Epithelial cell of proximal tubule (primary cell): ENCODE measurements at regions not wholly inside any gene's neighbourhood (a gene's known extent, or its start where the extent isn't known, plus 50 kb on each side); places are given as distances from the start of the nearest gene placed in this dataset.

Experiments used
- DNase-seq: peaks from one replicate; pipeline ENCODE4 v3.0.0-alpha.2; 2011; ENCODE audit warnings: low read depth
- H3K4me3 ChIP-seq: 2 replicates; pipeline ENCODE4 v1.5.1; 2011; ENCODE audit warnings: low read depth, mild to moderate bottlenecking, low read length
- TF ChIP-seq, protein P1 (sequence below): conservative IDR thresholded peaks from 2 replicates; pipeline ENCODE4 v1.5.1; 2012; ENCODE audit warnings: low read depth, mild to moderate bottlenecking, low read length

DNA sequence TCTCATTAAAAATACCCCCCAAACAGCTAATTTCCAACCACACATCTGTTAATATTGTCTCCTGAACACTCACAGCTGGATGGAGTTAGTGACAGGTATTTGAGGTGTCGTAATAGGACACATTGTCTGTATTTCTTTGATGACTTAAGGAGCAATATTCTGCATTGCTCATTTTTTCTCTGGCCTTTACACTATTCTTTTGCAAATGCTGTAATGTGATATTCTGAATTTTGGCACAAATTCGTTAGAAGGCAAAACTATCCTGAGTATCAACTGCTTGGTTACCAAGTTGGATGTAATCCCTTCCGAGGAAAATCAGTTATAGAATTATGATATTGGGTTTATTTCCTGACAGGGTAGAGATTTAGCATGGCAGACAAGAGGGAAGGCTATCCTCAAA, 1030.2 kb downstream of the MCTP2 start:
- no peak overlapping the region for H3K4me3 ChIP-seq
- no peak for DNase-seq
- TF ChIP-seq, protein P1, sequence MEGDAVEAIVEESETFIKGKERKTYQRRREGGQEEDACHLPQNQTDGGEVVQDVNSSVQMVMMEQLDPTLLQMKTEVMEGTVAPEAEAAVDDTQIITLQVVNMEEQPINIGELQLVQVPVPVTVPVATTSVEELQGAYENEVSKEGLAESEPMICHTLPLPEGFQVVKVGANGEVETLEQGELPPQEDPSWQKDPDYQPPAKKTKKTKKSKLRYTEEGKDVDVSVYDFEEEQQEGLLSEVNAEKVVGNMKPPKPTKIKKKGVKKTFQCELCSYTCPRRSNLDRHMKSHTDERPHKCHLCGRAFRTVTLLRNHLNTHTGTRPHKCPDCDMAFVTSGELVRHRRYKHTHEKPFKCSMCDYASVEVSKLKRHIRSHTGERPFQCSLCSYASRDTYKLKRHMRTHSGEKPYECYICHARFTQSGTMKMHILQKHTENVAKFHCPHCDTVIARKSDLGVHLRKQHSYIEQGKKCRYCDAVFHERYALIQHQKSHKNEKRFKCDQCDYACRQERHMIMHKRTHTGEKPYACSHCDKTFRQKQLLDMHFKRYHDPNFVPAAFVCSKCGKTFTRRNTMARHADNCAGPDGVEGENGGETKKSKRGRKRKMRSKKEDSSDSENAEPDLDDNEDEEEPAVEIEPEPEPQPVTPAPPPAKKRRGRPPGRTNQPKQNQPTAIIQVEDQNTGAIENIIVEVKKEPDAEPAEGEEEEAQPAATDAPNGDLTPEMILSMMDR = no peak

DNA sequence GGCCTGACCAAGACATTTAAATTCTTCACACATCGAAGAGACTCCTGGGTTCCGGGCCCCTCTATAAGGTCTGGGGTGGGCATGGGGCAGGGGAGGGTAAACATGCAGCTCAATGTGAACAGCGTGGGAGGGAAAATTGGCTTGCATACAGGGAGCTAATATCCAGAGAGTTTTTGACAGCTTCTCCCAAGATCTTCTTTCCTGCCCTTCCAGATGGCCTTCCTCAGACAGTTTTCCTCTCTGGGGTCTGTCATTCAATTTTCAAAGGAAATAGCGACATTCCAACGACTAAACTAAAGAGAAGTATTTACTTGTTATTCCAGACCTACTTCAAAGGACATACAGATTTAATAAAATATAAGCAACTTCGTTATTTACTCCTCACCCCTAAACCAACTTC, 1030.6 kb downstream of the MCTP2 start:
- H3K4me3 ChIP-seq = no peak overlapping the region
- no peak for DNase-seq
- TF ChIP-seq, protein P1 = no peak

DNA sequence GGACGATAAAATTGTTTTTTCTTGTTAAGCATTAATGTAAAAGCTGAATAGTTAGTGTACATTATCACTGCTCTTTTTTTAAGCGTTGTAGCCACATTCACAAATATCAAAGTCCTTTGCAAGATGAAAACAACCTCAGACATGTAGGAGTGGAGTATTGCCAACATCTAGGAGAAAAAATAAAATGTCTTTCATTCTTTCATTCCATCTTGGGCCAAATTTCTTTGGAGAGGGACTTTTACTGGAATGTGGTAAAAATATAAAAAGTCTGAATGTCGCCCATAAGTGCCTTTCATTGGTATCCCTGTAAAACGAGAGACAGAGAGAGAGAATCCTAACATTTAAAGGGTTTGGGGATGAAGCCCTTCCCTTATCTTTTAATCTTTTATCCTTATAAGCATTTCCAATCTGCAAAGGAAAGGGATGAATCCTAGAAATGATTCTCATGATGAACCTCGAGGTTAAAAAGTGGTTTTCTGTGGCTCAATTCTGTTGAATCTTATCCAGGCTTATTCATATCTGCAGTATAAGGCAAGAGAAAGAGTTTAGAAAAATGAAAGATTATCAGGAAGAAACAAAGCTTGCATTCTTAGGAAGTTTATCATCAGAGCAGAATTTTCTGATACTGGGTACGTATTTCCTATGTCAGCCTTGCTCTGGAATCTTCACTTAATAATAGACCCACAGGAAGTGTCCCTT, 1031.7 kb downstream of the MCTP2 start:
- no peak overlapping the region for H3K4me3 ChIP-seq
- no peak for DNase-seq
- TF ChIP-seq, protein P1 = no peak

DNA sequence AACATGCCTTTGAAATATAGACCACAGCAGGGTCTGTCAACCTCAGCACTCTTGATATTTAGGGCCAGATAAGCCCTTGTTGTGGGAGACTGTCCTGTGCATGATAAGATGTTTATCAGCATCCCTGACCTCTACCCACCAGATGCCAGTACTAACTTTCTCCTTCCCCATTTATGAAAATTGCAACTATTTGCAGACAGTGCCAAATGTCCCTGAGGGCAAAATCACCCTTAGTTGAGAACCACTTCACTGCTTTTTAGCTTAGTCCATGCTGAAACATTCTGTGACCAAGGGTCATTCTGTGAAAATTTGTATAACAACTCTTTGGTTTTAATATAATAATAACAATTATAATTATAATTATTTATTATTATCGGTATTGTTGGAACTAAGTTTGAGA, 1032.4 kb downstream of the MCTP2 start:
- no peak for DNase-seq
- TF ChIP-seq, protein P1 = no peak
- H3K4me3 ChIP-seq = no peak overlapping the region

DNA sequence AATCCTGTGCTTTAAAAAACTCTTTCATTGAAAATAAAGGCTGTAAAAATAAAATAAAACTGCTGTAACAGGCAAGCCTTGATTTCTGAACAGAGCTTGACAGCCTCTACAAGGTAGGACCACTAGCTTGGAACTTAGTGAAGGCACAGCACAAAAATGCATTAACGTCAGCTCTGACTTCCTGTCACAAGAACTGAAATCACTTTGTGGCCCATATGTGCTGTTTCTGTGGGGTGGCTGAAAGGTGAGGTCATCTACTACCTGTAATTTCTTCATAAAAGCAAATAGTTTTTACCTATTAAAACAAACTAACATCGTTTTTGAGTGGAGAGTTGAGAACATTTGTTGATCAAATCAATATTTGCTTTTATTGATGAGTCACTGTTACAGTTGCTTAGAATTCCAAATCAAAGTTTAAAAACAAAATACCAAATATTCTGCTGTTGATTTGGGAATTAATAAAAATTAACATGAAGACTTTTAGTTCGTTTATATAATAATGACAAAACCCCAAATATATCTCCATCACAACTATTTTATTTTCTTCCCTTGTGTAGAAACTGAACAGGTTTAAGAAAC, 1034.1 kb downstream of the MCTP2 start:
- no peak for DNase-seq
- H3K4me3 ChIP-seq = no peak overlapping the region
- TF ChIP-seq, protein P1 = no peak

DNA sequence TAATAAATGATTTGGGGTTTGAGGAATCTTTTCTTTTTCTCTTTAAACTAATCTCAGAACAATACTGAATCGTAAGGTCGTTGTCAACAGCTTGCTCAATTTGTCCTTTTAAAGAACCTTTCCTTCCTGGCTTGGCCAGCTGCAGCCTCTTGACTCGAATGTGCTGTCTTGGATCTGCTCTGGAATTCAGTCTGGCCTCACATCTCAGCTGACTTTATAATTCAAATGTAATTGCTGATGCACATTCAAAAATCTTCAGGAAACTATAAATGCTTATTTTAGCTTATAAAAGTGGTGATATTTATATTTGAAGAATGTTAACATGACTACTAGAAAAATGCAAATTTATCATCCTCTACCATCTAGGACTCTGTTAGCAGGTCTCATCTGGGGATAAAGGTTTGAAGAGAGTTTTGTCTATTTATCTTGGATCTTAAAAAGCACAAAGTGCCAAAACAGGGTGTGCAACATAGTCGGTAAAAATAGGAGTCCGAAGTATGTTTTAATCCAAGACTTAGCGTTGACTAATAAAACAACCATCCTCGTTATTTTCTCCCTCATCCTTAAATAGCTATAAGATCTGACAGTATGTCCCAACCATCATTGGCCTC, 1035.2 kb downstream of the MCTP2 start:
- TF ChIP-seq, protein P1 = no peak
- no peak for DNase-seq
- no peak overlapping the region for H3K4me3 ChIP-seq
